HG03565 (cell line): ENCODE measurements at regions not wholly inside any gene's neighbourhood (a gene's known extent, or its start where the extent isn't known, plus 50 kb on each side); places are given as distances from the start of the nearest gene placed in this dataset.
"Not testable (repeated sequence)": the region's sequence is repeated elsewhere in the genome, so short reads cannot be mapped to it uniquely, and the experiment has no call there.

Source experiments
- ATAC-seq: cut with Tn5 transposase; IDR thresholded peaks from one replicate; pipeline ENCODE4 v1.9.1; 2021; ENCODE audit warnings: mild to moderate bottlenecking, moderate library complexity; ENCODE audit not compliant: unreplicated experiment

DNA sequence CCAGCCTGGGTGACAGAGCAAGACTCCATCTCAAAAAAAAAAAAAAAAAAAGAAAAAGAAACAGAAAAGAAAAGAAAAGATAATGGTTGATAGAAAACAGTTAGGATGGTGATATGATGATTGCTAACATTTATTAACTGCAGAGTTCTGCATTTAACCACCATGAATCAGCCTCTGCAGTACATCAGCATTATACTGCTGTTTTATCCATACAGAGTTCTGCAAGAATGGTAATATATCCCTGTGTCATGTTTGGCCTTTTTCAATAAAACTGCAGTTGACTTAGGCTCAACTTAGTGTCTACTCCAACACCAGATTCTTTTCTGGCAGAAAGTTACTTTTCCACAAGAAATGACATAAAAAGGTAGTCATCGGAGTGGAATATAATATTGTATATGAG, 62.6 kb downstream of the DUSP6 start:
- no peak for ATAC-seq

DNA sequence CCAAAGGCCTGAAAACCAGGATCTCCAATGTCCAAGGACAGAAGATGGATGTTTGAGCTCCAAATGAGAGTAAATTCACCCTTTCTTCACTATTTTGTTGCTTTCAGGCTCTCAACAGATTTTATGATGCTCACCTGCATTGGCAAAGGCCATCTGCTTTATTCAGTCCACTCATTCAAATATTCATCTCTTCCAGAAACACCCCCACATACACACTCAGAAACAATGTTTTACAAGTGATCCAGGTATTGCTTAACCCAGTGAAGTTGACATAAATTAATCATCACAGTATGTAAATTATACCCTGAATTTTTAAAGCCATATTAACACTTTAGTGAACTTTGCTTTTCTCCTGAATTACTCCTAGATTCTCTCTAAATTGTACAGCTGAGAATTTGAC, 63.3 kb downstream of the DUSP6 start:
- ATAC-seq = no peak

DNA sequence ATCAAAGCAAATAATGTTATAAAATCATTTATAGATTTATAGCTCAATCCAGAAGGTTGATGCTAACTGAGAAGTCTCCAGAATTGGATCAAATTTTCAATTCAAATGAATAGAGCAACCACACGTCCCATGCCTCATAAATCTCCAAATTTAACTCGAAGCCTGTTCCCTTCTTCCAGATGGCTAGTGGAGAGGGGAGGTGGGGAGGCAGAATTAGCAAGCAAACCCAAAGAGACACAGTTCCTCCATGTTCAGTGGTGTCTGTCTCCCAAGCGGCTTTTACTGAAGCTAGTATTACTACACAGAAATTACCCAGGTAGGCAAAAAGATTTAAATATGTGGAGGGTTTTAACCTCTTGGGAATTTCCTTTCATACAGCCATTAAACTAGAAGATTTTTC, 65.8 kb downstream of the DUSP6 start:
- ATAC-seq = no peak

DNA sequence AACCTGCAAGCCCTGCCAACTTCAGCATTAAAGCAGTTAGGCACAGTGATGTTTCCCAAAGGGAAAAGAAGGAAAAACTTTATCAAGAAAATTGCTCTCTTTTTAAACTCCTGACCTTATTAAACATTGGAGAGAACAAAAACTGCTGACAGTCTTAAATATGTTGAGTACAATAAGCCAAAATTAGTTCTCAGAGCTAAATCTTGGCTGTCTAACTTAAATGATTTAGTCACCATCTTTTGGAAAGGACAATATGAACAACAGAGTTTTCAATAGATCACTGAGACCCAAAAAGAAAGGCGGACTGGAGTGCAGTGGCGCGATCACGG, 70.8 kb downstream of the DUSP6 start:
- ATAC-seq = no peak

DNA sequence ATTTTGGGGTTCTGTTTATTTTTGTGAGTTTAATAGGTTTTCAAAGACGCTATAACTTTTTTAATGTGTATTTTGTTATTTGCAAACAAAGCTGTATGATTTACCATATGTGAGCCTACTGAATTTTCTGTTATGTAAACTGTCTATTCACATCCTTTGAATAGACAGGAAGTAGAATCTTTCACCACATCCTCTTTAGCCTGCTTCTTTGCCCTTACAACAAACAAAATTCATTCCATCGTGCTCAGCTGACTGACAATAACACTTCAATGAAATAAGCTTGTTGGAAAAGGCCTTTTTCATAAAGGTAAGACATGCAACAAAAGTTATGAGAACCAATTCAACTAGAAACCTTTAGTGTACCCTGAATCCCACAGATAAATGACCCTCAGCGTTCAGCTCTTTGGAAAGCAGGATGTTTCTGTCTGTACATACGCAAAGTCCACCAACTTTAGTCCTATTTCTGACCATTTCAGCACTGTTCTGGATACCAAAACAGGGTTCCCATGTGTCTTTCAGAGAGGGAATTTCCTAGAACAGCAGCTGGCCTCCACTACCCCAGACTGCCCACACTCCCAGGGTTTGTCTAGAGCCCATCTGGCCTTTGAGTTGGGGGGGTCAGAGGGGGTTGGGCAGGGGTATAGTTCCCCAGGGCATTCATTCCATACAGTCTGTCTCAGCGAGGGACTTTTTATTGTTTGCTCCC, 71.3 kb downstream of the DUSP6 start:
- no peak for ATAC-seq

DNA sequence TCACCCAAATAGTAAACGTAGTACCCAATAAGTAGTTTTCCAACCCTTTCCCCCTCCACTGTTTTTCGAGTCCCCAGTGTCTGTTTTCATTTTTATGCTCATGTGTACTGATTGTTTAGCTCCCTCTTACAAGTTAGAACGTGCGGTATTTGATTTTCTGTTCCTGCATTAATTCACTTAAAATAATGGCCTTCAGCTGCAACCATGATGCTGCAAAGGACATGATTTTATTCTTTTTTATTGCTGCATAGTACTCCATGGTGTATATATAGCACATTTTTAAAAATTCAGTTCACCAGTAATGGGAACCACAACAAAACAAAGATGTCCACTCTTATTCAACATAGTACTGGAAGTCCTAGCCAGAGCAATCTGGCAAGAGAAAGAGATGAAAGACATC, 72.8 kb downstream of the DUSP6 start:
- ATAC-seq = no peak

DNA sequence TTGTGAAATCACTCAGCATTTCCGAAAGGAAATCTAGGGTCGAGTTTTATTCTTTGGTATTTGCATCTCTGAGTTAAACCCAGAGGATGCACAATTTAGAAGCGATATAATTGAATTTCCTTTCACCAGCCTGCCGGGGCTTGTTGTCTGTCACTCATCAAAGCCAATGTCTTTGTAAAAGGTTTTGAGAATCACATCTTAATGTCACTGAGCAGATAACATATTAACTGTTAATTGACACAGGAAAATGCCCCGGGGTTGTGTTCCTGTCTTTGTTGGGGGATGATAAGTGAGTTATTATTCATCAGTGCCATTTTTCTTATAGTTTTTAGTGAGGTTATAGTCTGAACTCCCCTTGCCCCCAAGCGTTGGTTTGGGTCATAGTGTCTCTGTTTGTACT, 73.4 kb downstream of the DUSP6 start:
- no peak for ATAC-seq

DNA sequence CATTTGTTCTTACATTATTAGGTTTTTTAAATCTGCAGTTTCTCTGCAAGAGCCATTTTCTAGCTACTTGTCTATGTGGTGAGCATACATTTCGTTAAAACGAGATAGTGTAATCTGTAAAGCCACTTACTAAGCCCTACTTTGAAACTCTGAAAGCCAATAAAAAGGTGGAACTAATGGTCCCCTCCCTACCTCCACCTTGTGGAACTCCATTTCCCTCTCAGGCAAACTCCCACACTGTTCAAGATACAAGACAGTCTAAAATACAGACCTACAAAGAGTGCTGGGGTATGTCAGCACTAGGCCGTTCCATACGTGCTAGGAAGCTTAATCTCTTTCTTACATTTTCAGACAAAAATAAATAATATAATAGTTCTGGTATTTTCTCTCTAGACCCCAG, 74.1 kb downstream of the DUSP6 start:
- ATAC-seq = no peak

DNA sequence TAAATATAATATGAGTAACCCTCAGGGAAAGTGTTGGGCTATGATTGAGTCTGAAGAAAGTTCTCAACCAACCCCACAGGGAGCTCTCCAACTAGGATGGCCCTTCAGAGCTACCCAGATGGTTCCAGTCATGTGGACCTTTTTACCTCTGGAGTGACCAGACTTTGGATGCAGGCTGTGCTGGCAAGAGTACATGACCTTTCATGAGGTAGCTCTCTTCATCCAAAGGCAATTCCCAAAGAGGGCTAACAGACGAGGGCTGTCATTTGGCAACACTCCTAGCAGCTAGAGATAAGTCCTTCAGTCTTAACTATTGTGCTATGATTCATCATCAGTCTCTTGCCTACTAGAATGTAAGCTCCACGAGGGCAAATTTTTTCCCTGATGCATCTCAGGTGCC, 75.4 kb downstream of the DUSP6 start:
- ATAC-seq = no peak

DNA sequence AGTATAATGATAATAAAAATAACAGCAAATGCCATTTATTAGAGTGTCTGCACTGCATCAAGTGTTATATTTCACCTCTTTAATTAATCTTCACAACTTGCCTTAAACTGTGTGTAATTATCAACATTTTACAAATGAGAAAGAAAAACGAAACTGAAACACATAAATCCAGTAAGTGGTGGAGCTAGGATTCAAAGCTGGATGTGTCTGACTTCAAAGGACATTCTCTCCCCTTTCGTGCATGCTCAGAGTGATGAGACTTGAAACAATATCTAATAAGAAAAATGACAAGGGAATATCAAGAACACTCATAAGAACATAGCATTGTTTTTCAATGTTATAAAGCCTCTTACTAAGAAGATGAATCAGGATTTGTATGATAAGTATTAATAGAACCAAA, 78.8 kb downstream of the DUSP6 start:
- ATAC-seq = no peak

DNA sequence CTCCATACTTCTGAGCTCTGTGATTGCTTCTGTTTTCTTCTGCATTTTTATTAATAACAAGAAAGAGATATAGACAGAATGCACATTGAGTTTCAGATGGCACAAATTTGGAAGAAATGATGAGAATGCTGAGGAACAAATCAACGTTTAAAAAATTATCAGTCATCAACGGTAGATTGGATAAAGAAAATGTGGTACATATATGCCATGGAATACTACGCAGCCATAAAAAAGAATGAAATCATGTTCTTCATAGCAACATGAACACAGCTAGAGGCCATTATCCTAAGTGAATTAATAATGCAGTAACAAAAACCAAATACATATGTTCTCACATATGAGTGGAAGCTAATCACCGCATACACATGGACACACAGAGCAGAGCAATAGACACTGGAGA, 81.8 kb downstream of the DUSP6 start:
- no peak for ATAC-seq

DNA sequence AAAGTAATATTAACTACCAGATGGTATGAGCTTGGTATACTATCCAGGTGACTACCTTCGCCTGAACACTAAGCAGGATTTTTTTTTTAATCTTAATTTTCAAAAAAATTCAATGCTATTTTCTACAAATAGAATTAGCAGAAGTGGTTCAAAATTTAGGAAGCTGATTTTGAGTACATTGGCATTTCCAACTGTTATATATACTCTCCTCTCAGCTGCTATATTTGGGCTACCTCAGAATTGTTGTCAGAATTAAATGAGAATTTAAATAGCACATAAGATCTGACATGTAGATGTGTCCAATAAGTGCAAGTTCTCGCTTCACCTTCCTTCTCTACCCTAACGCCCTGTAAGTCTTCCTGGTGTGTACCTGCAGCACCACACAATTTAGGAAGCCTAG, 83.1 kb downstream of the DUSP6 start:
- ATAC-seq = no peak

DNA sequence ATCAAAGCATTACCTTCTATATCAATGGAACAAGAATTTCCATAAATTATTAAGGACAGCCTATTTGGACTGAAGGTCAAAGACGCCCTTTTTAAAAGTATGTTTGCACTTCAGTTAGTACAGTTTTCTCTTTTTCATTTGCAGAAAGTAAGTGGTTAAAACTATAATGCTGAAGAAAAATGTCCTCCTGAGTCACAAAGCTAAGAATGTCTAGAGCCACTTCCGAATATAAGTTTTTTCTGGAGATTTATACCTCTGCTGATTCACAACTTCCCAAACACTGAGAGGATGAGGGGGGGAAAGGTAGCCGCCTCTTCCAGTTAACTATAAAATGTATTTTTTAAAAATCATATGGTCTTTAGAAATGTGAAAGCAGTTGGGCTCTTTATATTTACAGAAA, 84.9 kb downstream of the DUSP6 start:
- no peak for ATAC-seq

DNA sequence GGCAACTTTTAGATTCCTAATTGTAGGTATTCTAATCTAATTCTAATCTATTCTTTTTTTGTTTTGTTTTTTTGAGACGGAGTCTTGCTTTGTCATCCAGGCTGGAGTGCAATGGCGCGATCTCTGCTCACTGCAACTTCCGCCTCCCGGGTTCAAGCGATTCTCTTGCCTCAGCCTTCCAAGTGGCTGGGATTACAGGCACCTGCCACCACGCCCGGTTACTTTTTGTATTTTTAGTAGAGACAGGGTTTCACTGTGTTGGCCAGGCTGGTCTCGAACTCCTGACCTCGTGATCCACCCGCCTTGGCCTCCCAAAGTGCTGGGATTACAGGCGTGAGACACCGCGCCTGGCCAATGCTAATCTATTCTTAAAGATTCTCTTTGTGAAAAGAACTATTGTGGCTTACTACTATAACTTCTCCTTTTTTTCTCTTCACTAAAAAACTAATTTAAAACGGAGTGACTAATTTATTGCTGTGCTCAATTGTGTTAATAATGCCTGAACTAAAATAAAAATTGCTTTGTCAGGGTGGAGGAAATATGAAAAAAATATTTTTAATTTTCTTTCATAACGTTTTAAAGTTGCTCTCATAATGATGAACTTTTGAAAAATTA, 85.6 kb downstream of the DUSP6 start:
- ATAC-seq = not testable (repeated sequence)

DNA sequence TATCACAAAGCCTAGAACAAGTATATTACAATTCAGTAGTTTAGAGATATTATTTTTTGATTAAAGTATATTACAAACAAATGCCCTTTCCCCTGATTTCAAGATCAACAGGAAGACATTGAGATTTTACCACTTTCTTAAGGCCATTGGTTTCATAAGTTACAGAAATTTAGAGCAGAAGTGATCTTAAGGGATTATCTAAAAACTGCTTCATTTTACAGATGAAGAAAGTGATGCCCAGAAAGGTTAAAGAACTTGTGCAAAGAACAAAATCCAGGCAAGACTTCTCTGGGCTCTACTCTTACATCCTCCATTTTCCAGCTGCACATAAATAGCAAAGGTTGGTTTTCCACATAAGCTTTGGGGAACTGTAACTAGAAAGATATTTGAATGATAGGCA, 87.5 kb downstream of the DUSP6 start:
- ATAC-seq = no peak

DNA sequence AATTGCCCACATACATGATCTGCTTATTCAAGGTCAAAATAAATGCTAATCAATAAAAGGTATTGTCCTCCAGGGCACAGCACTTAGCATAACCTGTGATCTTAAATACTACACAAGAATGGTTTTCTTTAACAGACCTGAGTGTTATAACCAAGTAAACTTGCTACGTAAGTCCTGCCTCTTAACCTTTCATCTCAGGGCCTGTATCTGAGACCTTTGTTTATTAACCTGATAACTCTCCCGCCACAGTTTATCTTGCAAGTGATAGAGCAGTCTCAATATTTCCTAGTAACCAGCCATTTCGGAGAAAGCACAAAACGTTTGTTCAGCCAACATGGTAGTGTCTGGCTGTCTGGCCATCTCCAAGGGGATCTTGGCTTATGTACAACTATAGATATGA, 88.4 kb downstream of the DUSP6 start:
- no peak for ATAC-seq

DNA sequence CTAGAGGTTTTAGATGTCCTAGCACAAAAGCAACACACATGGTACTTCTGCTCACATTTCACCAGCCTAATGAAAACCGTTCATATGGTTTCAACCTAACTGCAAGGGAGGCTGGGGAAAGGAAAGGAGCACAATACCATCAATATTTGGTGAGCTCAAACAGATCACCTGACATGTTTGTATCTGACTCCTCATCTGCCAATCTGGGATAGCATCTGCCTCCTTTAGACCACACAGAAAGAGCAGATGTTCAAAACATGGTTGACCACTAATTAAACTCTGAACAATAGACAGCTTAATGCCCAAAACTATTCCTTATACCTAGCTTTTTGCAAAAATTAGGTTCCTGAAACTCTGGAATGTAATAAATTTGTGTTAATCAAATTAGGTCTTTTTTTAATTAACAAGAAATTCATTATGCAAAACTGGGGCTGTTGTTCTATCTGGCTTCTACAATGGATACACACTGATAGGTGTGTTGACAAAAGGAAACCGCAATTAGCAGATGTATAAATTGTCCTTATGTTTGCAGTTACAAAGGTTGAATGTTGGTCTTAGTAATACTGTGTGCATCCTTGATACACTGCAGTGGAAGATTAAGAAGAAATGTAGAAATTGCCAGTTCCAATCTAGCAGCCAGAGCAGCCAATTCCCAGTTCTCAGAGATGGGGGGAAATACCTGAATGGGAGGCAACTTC, 89.3 kb downstream of the DUSP6 start:
- no peak for ATAC-seq

DNA sequence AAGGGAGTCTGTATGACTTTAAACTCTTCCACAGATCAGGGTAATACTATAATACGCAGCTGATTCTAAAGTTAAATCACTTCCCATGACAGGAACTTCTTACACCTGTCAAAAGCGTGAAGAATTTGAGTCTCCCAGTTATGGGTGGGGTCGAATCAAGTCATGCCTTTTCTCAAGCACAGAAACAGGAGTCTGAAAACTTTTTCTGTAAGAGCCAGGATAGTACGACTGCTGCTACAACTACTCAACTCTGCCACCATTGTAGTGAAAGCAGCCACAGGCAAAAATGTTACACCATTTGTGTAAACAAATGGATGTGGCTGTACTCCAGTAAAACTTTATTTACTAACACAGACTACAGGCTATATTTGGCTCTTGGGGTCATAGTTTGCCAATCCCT, 90.3 kb downstream of the DUSP6 start:
- ATAC-seq = no peak

DNA sequence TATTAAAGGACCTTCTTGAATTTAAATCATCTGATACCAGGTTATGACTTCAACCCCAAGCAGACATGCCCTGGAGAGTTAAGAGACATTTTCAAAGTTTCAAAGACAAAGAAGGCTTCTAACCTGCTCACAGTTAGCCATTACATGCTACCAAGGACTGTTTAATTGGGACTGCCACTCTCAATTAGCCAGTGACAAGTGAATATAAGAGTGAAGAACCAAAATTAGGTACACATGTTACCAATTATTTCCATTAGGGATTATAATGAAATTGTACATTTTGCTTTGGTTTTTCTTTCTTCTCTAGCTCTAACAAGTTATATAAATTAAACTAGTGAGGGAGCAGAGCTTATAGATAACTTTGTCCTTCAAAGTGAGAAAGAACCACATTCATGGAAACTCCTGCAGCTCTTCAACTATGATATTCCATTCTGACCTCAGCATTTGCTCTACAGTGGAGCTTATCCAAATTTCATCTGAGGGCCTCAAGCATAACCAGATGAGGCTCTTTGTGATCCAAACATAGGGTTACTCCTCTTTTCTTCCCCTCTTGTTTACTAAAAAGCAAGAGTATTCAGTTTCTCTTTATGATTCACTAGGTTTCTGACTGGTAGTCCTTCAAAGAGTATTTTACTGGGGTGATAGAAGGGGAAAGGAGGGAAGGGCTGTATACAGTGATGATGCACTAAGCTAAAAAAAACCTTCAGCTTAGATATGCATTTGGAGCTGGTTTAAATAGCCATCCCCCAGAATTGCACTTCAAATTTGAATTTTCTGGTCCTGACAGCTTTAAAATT, 91.3 kb downstream of the DUSP6 start:
- ATAC-seq = no peak

DNA sequence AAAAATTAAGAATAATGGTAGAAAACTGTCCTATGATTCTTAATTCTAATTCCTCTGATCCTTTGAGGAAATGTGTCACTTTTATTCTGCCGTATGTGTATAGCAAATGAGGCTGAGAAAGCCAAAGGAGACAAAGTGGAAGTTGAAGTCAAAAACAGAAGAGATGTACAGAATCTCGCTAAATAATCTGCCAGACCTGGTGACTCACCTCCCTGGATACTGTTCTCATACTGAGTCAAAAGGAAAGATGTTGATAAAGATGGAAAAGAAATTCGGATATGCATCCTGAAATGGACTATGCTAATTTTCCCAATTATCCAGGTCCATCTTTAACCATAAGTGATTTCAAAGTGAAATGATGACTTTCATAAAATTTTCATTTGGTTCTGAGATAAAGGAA, 92.5 kb downstream of the DUSP6 start:
- ATAC-seq = no peak

DNA sequence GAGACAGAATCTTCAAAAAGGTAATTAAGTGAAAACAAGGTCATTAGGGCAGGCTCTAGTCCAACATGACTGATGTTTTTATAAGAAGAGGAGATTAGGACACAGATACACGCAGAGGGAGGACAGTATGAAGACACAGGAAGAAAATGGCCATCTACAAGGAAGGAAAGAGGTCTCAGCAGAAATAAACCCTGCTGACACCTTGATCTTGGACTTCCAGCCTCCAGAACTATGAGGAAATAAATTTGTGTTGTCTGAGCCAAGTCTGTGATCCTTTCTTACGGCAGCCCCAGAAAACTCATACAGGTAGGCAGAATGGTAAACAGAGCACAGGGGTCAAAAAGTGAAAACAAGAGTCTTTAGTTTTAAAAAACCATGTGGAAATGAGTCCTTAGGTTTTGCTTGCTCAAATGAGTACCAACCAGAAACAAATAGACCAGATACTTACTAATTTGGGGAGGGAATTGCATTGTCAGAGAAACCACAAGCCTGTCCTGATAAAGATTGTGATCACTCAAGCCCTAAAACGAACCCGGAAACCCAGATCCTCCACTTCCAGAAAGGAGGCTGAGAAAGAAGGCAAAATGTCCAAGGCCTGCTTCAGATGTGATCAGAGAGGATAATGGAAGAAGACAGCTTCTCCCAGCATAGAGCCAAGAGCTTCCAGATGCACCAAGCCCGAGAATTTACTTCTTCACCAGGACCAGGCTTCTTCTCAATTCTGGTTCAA, 93.9 kb downstream of the DUSP6 start:
- no peak for ATAC-seq
